Occipital lobe (tissue), 1 donor: ENCODE measurements at regions not wholly inside any gene's neighbourhood (a gene's known extent, or its start where the extent isn't known, plus 50 kb on each side); places are given as distances from the start of the nearest gene placed in this dataset.

Experiments
- DNase-seq: peaks from one replicate; lab custom pipeline; 2025; lab: John Stamatoyannopoulos, UW

DNA sequence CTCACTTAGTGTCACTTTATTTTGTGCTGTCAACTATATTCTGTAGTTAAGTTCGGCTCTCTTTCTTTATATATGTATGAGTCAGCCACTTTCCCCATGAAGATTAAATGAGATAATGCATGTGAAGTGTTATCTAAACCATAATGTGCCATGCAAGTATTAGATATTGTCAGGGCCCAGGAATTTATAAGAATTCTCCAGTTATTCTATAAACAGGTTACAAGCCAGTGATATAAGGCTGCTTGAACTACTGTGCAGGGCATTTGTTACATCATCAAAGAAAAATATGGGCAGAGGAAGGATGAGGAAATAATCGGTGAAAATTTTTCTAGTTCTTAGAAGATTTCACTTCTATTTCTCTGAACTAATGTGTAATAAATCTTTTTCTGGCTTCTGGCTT, 1049.0 kb upstream of the NR2F2 start:
- DNase-seq, result no peak

DNA sequence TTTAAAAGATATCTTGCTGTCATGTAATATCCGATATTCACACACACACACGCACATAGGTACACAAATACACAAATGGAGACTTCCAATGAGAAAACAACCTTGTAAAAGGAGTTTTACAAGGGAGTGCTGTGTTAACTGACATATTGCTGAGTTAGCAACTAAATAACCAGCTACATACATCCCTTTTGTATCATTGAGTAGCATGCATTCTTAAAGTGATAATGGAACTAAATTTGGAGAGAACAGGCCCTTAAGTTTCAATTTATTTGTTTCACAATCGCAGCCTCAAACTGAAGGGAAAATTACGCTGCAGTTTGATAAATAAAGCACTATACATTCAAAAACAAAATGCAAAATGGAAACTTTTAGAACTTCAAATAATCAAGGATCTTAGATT, 1046.0 kb upstream of the NR2F2 start:
- no peak for DNase-seq

DNA sequence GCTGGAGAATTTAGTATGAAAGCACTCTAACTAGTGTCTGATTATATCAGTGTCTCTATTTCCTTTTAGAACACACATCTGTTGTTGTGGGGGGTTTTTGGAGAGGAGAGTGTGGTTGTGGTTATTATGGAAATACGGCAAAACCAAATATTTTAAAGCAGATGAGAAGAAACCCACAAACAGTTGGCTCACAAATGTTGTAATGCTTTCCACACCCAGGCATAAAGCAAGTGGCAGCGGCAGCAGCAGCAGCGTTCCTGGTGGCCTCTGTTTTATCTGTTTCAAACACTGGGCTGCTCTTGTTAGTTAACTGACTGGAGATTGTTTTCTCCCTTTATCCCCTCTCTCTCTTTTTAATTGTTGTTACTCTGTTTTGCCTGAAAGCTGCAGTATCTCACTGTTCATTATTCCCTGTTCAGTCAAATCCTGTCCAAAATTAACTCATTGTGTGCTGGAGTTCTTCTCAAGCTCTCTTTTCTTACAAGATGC, 1045.5 kb upstream of the NR2F2 start:
- no peak for DNase-seq

DNA sequence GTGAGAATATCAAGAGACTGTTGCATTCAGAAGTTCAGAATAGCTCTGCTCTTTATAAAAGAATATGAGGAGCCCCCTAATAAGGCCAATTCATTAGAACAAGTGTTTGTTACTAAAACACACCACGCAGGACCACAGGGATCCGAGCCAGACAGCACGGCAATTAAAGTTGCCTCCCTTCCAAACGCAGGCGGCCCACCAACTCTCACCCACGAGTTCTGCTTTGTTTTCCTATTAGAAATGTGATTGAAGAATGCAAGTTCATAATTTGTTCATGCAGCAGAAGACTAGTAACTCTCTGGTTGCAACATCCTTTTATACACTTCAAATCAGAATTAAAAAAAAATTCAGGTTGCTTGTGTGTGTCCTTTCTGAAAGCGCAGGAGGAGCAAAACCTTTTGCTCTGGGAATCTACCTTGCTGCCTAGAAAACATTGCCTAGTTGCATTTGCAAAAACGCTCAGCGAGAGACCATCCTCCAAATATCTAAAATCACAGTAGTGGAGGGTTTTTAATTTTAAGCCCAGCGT, 1044.1 kb upstream of the NR2F2 start:
- DNase-seq, result no peak

DNA sequence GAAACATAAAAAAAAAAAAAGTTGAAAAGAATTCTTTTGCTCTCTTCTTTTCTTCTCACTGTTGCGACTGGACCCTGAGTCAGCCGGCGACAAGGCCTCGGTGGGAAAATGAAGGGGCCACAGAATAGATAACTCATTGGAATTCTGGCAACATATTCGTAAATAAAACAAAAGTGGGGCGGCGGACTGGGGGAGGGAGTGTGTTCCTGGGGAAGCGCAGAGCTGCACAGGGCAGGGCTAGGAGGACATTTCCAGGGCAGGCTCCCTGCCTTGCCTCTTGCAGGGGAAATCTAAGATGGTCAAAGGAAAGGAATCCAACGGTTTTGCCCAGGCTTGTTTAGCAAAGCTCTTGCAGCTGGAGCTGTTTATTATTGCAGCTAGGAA, 1042.8 kb upstream of the NR2F2 start:
- no peak for DNase-seq

DNA sequence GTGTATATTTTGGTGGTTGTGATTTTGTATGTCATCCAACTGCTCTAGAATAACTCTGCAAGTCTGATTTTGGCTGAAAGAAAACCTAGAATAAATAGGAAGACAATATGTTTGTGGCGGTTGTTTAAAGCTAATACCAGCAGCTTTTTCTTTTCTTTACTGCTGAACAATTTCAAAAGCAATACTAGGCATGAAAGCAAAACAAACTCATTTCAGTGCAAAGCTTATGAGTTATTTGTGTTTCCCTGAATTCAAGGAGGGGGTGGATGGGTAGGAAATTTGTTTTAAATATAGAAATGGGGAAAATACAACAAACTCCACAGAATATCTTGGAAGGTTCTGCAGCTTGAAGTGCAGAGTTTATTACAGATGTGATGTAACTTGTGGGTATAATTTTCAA, 1041.9 kb upstream of the NR2F2 start:
- DNase-seq, result no peak

DNA sequence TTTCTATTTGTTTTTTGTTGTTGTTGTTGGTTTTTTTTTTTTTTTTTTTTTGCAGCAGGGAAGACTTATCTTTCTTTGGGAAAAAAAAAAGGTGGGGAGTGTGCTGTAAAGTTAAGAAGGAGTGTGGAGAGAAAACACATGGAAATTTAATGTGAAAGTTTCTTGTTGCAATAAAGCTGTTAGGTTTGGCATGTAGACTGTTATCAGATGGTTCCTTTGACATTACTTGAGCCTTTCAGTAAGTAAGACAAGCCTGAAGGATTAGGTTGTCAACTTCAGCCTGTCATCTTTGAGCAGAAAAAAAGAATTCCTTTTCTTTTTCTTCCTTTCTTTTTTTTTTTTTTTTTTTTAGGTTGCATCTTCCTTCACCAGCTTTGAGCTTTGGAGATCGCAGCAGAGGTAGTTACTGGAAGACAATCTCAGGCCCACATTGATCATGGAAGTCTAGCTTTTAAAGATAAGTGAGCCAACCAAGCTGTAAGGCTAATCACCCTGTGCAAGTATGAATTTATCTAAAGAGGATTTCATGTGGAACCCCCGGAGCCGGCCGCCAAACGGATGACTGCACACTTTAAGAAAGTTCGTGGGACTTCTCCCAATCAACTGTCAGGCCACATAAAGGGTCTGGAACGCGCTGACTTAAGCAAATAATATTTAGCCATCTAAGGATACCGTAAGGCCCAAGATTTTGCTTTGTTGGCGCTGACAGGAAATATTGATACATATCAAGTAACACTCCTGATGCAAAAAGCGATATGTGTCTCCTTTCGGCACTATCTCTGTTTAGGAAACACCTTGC, 1040.1 kb upstream of the NR2F2 start:
- DNase-seq, result no peak

DNA sequence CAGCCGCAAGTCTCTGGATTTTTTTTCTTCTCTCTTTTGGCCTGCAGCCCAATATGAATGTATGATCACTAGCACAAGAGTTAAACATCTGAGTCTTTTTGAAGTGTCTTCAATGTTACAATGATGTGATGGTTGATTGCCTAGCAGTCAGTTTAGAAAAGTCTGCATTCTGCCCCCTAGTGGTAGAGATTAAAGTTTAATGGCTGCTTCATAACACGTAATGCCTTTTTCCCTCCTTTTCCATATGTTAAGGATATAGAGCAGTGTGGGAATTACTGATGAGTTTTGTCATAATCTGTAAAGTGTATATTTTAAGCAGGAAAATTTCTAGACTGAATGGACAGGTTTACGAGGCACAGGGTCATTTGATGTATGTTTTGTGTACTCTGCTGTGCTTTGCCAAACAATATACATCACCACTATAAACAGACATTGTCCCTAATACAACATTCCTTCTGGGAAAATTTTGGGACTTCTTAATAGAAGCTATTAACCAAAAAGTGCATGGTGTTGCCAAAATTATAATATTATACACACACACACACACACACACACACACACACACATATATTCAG, 1038.5 kb upstream of the NR2F2 start:
- DNase-seq, result no peak

DNA sequence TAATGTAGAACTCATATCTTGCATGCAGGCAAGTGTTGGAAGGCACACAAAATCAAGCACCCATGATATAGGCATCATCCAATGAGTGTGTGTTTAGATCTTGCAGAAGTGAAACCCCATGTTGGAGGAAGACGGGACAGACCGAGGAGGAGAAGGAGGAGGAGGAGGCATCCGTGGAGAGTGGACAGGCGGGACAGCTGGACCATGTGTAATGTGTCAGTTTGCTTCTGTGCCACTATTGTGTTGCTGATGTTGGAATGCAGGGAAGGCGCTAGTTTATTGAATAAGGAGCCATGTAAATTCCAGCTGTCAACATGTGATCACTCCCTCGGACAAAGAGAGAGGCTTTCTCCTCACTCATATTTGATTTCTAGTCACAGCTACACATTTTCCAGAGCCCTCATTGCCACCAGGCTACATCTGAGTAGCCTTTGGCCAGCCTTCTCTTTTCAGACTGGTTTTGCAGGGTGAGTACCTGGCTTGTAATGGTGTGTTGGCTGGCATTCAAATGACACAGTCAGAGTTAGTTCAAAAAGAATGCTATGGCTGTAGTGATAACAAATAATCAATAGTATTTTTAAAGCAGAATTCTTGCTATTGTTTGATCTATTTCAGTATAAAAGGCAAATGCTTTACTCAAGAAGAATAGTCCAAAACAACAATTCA, 1037.6 kb upstream of the NR2F2 start:
- DNase-seq, result no peak

DNA sequence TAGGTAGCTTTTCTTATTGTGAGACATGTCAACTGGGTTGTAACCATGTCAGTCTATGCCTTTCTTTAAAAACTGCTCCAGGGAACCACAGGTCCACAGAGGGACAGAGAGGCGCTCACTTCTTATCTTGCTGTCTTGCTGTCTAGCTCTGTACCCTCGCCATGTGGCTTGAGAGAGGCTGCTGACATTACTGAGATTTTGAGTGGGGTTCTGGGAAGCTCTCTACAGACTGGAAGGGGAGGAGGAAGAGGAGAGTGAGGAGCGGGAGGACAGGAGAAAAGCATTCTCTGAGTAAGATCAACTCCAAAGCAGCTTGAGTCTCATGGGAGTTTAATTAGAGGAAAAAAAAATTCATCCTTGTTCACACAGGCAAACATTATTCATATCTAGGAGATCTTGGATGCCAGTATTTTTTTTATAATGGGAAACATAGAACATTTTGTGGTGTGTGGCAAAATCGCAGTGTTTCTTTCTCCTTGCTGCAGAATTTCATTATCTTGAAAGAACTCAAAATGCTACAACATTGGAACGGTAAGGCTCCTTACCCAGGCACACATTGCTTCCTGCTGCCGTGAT, 1037.0 kb upstream of the NR2F2 start:
- no peak for DNase-seq

DNA sequence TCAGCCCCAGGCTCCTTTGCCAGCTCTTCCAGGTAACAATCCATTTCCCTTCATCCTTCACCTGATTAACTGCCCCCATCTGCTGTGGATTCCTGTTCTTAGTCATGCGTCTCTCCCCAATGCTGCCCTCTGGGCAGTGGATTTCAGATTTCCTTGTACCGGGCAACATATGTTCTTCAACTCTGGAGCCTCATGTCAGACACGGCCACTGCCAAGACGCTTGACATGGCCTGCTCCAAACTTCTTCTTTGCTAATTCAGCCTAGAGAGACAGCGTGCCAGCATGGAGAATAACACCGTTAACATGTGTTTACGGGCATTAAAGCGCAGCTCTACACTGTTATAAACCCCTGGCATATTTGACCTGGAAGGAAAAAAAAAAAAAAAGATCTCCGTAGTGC, 1035.1 kb upstream of the NR2F2 start:
- DNase-seq, result no peak

DNA sequence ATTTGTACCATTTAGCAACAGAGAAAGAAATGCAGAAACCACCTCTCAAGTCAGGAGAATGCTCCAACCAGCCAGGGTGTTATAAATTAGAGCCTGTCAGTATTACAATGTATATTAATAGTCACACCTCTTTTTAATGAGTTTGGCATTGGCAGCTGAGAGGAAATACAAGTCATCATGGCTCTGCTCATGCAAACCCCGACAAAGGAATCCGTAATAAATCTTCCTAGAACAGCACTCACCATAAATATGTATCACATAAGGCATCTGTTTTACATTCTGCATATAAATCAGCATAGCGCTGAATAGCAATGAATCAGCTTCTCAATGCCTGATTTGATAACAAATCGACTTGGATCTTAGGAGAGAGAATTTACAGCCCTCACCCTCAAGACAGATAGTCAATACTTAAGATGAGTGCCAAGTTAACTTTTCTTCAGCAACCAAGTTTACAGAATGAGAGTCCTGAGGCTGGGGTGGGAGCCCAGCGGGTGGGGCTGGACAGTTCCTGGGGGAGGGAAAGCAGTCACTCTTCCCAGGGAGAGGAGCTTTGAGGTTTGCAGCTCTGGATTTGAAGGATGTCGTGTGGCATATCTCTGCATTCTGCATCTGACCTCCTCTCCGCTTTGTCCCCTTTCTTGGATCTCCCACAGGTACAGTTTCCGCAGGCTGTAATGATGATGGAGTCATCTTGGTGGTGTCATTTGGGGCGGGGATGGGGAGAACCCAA, 1034.4 kb upstream of the NR2F2 start:
- DNase-seq, result no peak

DNA sequence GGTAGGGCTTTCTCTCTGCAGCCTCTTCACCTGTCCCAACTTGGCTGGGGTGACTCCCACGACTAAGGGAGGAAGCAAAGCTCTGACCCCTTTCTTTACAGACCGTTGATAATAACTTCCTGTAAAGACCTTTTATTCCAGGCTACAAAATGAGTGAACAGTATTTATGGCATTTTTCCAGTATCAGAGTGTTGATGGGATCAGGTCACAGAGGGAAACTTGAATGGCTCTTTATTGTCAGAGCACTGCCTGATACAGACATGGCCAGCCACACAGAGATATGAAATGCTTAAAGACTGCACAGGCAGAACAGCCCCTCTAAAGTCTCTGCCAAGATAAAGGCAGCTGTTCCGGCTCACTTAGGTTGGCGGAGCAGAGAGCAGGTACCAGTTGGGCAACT, 1033.9 kb upstream of the NR2F2 start:
- no peak for DNase-seq

DNA sequence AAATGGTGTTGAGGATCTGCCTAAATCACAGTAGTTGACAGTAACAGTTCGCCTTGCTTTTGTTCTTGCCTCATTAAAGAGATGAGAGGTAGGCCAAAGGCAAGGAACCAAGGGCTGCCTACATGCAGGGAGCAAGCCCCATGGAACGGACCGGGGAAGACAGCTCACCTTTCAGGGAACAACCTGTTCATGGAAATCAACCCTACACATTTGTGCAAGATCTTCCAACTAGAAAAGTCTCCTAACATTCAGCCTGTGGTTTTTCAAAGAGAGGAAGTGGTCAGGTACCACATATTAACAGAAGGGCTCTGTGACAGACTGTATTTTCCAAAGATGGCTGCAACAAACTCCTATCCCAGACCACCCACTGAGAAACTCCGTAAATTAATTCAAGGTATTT, 1031.8 kb upstream of the NR2F2 start:
- no peak for DNase-seq

DNA sequence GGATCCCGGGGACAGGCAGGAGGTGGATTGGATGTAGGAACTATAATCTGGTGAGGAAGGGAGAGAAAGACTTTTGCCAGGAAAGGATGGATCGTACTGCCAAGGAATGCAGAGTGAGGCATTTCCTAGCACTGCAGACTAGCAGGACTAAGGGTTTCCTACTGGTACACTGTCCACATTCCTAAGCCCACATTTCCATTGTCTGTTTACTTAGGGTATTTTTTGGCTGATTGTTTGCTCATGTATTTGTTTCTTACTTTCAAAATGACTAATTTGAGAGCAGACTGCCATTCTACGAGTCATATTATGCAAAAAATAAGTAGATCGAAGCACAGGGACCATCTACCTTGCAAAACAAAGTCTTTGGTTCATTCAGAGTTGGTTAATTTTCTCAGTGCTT, 1029.5 kb upstream of the NR2F2 start:
- no peak for DNase-seq

DNA sequence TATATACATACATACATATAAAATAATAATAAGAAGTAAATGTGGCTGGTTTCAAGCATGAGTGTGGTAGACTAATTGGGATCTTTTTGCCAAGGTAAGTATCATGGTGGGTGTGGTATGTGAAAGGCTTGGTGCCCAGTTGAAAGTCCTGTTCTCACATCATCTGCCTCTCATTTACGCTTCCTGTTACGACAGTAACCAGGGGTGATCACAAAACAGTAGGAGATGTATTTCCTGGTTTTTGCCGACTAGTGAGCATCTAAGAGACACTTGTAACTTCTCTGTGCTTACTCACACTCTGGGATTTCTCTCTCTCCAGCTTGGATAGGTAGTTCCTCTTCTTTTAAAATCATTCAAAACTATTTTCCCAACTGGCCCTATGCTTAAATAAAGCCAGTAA, 1028.3 kb upstream of the NR2F2 start:
- DNase-seq, result no peak

DNA sequence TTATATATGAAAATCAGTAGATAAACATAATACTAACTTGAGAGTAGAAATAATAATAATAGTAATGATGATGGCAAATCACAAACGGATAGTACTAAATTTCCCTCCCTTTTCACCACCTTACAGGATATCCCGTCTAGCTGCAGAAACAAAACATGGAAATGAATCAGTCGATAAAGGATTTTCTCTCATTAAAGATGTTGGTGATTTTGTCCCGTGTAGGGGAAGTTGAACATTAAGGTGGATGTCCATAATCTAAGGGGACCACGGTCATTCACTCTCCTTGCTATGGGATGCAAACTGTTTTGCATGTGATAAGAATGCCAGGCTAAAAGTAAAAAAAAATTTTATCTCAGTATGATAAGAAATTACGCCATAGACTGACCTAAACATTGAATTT, 1027.7 kb upstream of the NR2F2 start:
- no peak for DNase-seq

DNA sequence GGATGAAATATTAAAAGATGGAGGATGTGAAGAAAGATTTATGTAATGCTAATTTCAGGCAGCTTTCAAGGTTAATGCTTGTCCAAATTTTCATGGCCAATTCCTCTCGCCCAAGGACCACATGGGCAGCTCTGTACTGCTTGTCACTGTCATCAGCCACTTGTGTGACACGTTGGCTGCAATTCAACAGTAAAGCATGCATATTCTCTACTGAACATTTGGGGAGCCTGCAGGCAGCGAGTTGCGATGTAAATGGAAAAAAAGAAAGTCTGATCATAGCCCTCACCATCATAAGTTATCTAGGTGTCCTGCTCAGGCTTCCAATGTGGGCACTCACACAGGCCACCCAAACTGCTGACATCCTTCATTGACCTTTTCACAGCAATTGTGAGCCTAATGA, 1026.8 kb upstream of the NR2F2 start:
- DNase-seq, result no peak

DNA sequence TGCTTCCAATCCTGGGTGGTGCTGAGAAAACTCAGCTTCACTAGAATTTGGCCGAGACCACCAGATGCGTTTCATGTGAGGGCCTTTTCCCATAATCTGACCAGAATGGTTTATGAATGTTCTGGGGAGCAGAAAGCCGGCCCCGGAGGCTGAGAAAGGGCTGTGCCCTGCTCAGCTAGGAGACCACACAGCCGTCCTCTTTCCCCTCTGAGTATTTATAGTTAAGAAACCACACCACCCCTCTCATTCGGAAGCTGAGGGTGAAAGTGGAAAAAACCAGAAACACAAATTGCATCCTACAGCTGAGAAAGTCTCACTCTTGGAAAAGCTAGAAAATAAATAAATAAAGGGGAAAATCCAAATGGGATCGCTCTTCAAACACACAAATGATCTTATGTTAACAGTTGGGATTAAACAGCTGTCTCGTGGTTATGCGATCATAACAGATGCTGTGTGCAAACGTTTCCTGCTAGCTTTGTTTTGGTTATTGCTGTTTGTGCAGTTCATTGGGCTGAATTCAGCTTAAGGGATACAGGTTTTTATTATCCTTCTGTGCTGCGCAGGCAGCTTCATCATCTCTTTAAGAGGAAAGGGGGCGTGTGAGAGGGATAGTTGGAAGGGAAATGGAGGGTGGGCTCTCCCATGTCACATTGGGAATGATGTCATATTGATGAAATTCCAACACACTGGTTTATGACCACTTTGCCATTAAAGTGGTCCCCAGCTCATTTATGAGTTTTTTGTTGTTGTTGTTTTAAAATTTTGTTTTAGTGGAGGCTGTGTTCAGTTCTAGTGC, 1026.2 kb upstream of the NR2F2 start:
- DNase-seq, result no peak

DNA sequence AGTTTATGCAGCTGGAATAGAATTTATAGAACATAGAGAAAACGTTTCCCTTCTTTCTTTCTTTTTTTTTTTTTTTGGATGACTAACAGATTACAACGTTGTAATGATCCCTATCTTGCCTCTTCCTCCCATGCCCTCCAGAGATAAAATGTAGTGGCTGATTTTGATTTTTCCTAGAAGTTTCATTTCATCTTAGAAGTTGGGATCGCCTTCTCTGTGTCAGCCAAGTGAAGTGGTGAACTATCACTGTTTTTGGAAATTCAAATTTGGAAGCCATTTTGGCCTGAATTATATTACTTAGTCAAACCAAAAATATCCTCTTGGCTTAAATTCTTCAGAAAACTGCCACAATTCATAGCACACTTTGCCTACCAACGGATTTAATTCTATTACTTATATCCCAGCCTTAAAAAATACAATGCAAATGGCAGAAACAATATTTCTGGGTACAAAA, 1025.5 kb upstream of the NR2F2 start:
- DNase-seq, result no peak

DNA sequence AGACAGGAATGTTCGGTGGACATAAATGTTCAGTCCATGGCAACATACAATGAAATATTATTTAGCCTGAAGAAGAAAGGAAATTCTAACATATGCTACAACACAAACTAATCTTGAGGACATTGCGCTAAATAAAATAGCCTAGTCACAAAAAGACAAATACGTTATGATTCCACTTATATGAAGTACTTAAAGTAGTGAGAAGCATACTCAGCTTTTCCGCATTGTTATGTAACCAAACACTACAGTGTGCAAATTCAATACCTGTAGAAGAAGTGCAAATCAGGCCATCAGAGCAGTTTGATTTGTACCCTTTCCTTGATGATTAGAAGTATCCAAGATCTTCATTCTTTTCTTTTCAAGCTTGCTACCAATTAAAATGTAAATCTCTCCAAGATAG, 1023.4 kb upstream of the NR2F2 start:
- no peak for DNase-seq
